ENCODE measurements at regions not wholly inside any gene's neighbourhood (a gene's known extent, or its start where the extent isn't known, plus 50 kb on each side); places are given as distances from the start of the nearest gene placed in this dataset.
"Not testable (repeated sequence)": the region's sequence is repeated elsewhere in the genome, so short reads cannot be mapped to it uniquely, and the experiment has no call there.

- Histone ChIP-seq H3K36me3 (no peaks in the 10 kb centered on the region), H3K4me1 (no peaks in the 10 kb centered on the region), H3K27ac (no peak overlapping the region), H3K4me3 (no peak overlapping the region), H3K9me3 (no peaks in the 10 kb centered on the region), H3K27me3 (no peaks in the 10 kb centered on the region)
- DNase-seq (ENCODE audit: low spot score in 2 of 2) = no peak
- intact Hi-C loops (cut with DNase I; ENCODE audit: low total_unique reads) = no loop called here
- TF ChIP-seq CTCF (IDR thresholded peaks at IDR 0.05) = no peak
- no peak for TF ChIP-seq POLR2A (IDR thresholded peaks at IDR 0.05)
- TF ChIP-seq POLR2AphosphoS5 (IDR thresholded peaks at IDR 0.05) = no peak
These were observed 165.0 kb downstream of the MEX3B start for GRCh38 chr15:81880833-81881232.

GRCh38 chr15:81880314-81880713 is 165.5 kb downstream of the MEX3B start:
- TF ChIP-seq POLR2A (IDR thresholded peaks at IDR 0.05) = no peak
- no peak for TF ChIP-seq CTCF (IDR thresholded peaks at IDR 0.05)
- TF ChIP-seq POLR2AphosphoS5 (IDR thresholded peaks at IDR 0.05) = no peak
- Histone ChIP-seq H3K27ac (no peak overlapping the region), H3K4me3 (no peak overlapping the region), H3K36me3 (no peaks in the 10 kb centered on the region), H3K4me1 (no peaks in the 10 kb centered on the region), H3K27me3 (no peaks in the 10 kb centered on the region), H3K9me3 (no peaks in the 10 kb centered on the region)
- intact Hi-C loops (cut with DNase I; ENCODE audit: low total_unique reads) = no loop called here
- no peak for DNase-seq (ENCODE audit: low spot score in 2 of 2)

- H3K36me3 ChIP-seq; H3K4me3 ChIP-seq; DNase-seq (ENCODE audit: low spot score in 2 of 2); H3K27ac ChIP-seq; H3K27me3 ChIP-seq; intact Hi-C loops (cut with DNase I; ENCODE audit: low total_unique reads); H3K9me3 ChIP-seq; H3K4me1 ChIP-seq: not testable (repeated sequence)
These were observed 170.1 kb downstream of the MEX3B start for GRCh38 chr15:81875717-81876116.

GRCh38 chr15:81870746-81871106 is 175.1 kb downstream of the MEX3B start:
- H3K36me3 ChIP-seq; intact Hi-C loops (cut with DNase I; ENCODE audit: low total_unique reads); H3K4me1 ChIP-seq; DNase-seq (ENCODE audit: low spot score in 2 of 2); H3K27me3 ChIP-seq; H3K9me3 ChIP-seq; H3K27ac ChIP-seq; H3K4me3 ChIP-seq: not testable (repeated sequence)

- H3K9me3 ChIP-seq; H3K27me3 ChIP-seq; H3K36me3 ChIP-seq; DNase-seq (ENCODE audit: low spot score in 2 of 2); H3K4me3 ChIP-seq; intact Hi-C loops (cut with DNase I; ENCODE audit: low total_unique reads); H3K4me1 ChIP-seq; H3K27ac ChIP-seq: not testable (repeated sequence)
These were observed 175.6 kb downstream of the MEX3B start for GRCh38 chr15:81870062-81870745.

- H3K27me3 ChIP-seq = no peaks in the 10 kb centered on the region
- no peaks in the 10 kb centered on the region for H3K4me1 ChIP-seq
These were observed 176.5 kb downstream of the MEX3B start for GRCh38 chr15:81869161-81869954.

More at GRCh38 chr15:81869161-81869954, 176.5 kb downstream of the MEX3B start:
- no peaks in the 10 kb centered on the region for H3K36me3 ChIP-seq
- intact Hi-C loops (cut with DNase I; ENCODE audit: low total_unique reads) = no loop called here
- TF ChIP-seq CTCF (IDR thresholded peaks at IDR 0.05) (no peak), POLR2A (IDR thresholded peaks at IDR 0.05) (no peak), POLR2AphosphoS5 (IDR thresholded peaks at IDR 0.05) (no peak)
- H3K4me3 ChIP-seq = no peak overlapping the region
- no peaks in the 10 kb centered on the region for H3K9me3 ChIP-seq
- DNase-seq (ENCODE audit: low spot score in 2 of 2) = no peak
- H3K27ac ChIP-seq = no peak overlapping the region

Measured in breast epithelium (tissue), 4 donors.